ENCODE measurements at regions not wholly inside any gene's neighbourhood (a gene's known extent, or its start where the extent isn't known, plus 50 kb on each side); places are given as distances from the start of the nearest gene placed in this dataset.

- DNase-seq: no peak
Measured at GRCh38 chr2:237150186-237150585, 64.5 kb downstream of the COPS8 start.

- DNase-seq: no peak
Measured at GRCh38 chr2:237150831-237151375, 65.2 kb downstream of the COPS8 start.

GRCh38 chr2:237152361-237152760, 66.7 kb downstream of the COPS8 start:
- no peak for DNase-seq

- DNase-seq: no peak
Measured at GRCh38 chr2:237153181-237153580, 67.5 kb downstream of the COPS8 start.

GRCh38 chr2:237154082-237154638, 68.5 kb downstream of the COPS8 start:
- DNase-seq: peak; percentile 18 to 27

GRCh38 chr2:237154884-237155851, 69.5 kb downstream of the COPS8 start:
- no peak for DNase-seq

- peak; percentile 12 to 54 for DNase-seq
Measured at GRCh38 chr2:237156031-237156856, 70.6 kb downstream of the COPS8 start.

- DNase-seq: no peak
Measured at GRCh38 chr2:237156857-237157779, 71.4 kb downstream of the COPS8 start.

GRCh38 chr2:237157780-237158102, 72.1 kb downstream of the COPS8 start:
- DNase-seq: no peak

- DNase-seq: no peak
Measured at GRCh38 chr2:237158194-237158593, 72.5 kb downstream of the COPS8 start.

GRCh38 chr2:237159006-237159911, 73.6 kb downstream of the COPS8 start:
- DNase-seq: no peak

GRCh38 chr2:237160271-237160919, 74.7 kb downstream of the COPS8 start:
- no peak for DNase-seq

GRCh38 chr2:237161189-237161588, 75.5 kb downstream of the COPS8 start:
- no peak for DNase-seq

GRCh38 chr2:237162959-237163358, 77.3 kb downstream of the COPS8 start:
- DNase-seq: no peak

GRCh38 chr2:237164474-237165042, 78.9 kb downstream of the COPS8 start:
- DNase-seq: no peak

GRCh38 chr2:237165405-237166276, 80.0 kb downstream of the COPS8 start:
- DNase-seq: peak; percentile 8 to 27

- DNase-seq: no peak
Measured at GRCh38 chr2:237167038-237167437, 81.3 kb downstream of the COPS8 start.

GRCh38 chr2:237167934-237168333, 82.2 kb downstream of the COPS8 start:
- DNase-seq: no peak

- no peak for DNase-seq
Measured at GRCh38 chr2:237170020-237170419, 84.3 kb downstream of the COPS8 start.

All from inflammatory macrophage treated with lipopolysaccharide for 1 hour (primary cell).